Thoracic aorta (tissue), 2 donors: ENCODE measurements at regions not wholly inside any gene's neighbourhood (a gene's known extent, or its start where the extent isn't known, plus 50 kb on each side); places are given as distances from the start of the nearest gene placed in this dataset.

Source experiments
- ATAC-seq: fragments of 150-250 bp; one replicate; pipeline ENCODE4 v1.8.0; 2017; ENCODE audit warnings: low read depth; ENCODE audit not compliant: insufficient number of reproducible peaks, low FRiP score
- DNase-seq: peaks from one replicate; pipeline ENCODE4 v3.0.0-alpha.2; 2020; ENCODE audit warnings: low spot score
- H3K27ac ChIP-seq, 2 donors: fragments of 200-600 bp; sonication (generic); 1 replicate in 1 of 2; 2 replicates in 1 of 2; pipeline ENCODE4 v1.5.1; 2016; ENCODE audit warnings: mild to moderate bottlenecking in 2 of 2, moderate library complexity in 2 of 2
- H3K27me3 ChIP-seq: fragments of 200-600 bp; sonication (generic); replicated peaks from 2 replicates; pipeline ENCODE4 v1.6.0; 2016; ENCODE audit warnings: mild to moderate bottlenecking; ENCODE audit not compliant: insufficient read depth
- H3K36me3 ChIP-seq: fragments of 200-600 bp; sonication (generic); one replicate; pipeline ENCODE4 v1.5.1; 2016
- H3K4me1 ChIP-seq, 2 donors: fragments of 200-600 bp; sonication (generic); 1 replicate in 1 of 2; 2 replicates in 1 of 2; pipeline versions ENCODE4 v1.5.1 to v1.6.0; 2016; ENCODE audit warnings: low read depth in 2 of 2, mild to moderate bottlenecking in 1 of 2; ENCODE audit not compliant: control insufficient read depth in 1 of 2
- H3K4me3 ChIP-seq: fragments of 200-600 bp; sonication (generic); 2 replicates; pipeline ENCODE4 v1.5.1; 2016; ENCODE audit warnings: mild to moderate bottlenecking
- H3K9me3 ChIP-seq: fragments of 200-600 bp; sonication (generic); 2 replicates; pipeline ENCODE4 v1.5.1; 2016
- TF ChIP-seq, protein P1 (sequence below): fragments of 200-600 bp; sonication (generic); IDR thresholded peaks from one replicate; pipeline ENCODE4 v1.5.1; 2019; ENCODE audit warnings: antibody characterized with exemption

DNA sequence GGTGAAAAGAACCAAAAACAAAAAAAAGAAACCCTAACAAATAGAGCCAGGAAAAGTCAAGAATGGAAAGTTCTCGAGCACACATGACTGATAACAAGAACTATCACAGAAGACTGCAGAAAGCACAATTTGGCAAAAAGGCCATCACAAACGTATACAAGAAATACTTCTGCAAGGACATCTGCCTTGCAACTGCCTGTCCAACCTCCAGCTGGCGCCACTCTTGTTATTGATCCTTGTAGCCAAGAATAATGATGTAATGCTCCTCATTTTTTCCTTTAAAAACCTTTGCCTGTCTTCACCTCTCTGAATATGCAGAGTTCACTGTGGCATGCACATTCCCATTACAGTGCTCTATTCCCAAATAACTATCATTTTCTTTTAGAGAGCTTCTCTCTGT, 87.9 kb upstream of the BMP5 start:
- Histone ChIP-seq H3K9me3 (no peaks in the 10 kb centered on the region), H3K4me3 (no peak overlapping the region), H3K27me3 (no peaks in the 10 kb centered on the region), H3K27ac (no peak overlapping the region), H3K36me3 (no peaks in the 10 kb centered on the region), H3K4me1 (peaks cover 0 to 3% of the 10 kb centered on the region in 2 donors)
- ATAC-seq (no peak), DNase-seq (no peak)
- TF ChIP-seq, protein P1, sequence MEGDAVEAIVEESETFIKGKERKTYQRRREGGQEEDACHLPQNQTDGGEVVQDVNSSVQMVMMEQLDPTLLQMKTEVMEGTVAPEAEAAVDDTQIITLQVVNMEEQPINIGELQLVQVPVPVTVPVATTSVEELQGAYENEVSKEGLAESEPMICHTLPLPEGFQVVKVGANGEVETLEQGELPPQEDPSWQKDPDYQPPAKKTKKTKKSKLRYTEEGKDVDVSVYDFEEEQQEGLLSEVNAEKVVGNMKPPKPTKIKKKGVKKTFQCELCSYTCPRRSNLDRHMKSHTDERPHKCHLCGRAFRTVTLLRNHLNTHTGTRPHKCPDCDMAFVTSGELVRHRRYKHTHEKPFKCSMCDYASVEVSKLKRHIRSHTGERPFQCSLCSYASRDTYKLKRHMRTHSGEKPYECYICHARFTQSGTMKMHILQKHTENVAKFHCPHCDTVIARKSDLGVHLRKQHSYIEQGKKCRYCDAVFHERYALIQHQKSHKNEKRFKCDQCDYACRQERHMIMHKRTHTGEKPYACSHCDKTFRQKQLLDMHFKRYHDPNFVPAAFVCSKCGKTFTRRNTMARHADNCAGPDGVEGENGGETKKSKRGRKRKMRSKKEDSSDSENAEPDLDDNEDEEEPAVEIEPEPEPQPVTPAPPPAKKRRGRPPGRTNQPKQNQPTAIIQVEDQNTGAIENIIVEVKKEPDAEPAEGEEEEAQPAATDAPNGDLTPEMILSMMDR, result no peak

DNA sequence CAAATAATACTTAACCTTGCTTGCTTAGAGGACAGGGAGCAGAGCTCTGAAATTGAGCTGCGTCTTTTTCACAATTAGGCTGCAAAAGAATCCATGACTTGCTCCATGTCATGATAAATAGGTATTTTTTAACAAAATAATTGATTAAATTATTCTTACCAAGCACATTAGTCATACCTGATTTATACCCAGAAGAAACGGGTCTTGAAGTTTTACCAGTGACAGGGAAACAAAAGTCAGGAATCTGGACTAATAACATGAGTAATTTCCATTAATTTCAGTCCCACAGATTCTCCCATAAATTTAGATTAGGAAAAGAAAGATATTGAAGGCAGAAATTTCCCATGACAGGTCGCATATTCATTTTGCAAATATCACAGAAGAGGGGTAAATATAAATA, 85.0 kb upstream of the BMP5 start:
- no peak for DNase-seq
- Histone ChIP-seq H3K4me1 (peaks cover 0 to 3% of the 10 kb centered on the region in 2 donors), H3K27me3 (no peaks in the 10 kb centered on the region), H3K36me3 (no peaks in the 10 kb centered on the region), H3K9me3 (no peaks in the 10 kb centered on the region), H3K27ac (no peak overlapping the region), H3K4me3 (no peak overlapping the region)
- TF ChIP-seq, protein P1, result no peak
- ATAC-seq, result no peak

DNA sequence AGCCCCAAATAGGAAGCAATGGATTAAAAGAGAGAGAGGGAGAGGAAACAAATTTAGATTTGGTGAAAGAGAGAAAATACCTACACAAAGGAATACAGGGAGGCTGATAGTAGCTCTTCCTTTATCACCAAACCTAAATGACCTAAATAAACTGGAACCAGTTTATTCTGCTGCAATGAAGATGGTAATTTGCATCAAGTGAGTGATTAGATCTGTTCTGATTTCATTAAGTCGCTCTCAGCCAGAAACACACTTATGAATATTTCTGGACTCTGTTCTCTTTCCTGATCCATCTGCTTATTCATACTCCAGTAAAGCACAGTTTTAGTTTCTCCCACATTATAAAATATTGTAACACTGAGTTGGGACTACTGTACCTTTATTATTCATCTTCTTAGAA, 83.4 kb upstream of the BMP5 start:
- H3K4me3 ChIP-seq, result no peak overlapping the region
- no peaks in the 10 kb centered on the region for H3K36me3 ChIP-seq

DNA sequence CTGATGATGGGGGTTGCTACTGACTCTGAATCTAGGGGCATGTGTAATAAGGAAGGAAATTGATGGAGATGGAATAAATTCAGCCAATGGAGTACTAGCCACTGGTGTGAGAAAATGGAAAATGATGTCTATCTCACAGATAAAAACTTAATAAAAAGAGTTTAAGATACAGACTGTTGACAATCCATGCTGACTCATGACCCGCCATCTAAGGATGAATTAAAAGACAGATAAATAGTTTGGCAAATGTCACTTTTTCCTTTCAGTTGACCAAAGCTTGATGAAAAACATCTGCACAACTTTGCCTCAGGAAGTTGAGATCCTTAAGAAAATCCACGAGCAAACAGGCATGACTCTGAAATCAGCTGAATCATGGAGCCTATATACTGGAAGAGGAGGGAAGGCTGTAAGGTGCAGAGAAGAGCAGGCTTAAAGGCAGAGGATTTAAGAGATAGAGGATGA, 82.6 kb upstream of the BMP5 start:
- H3K4me3 ChIP-seq, result no peak overlapping the region
- H3K4me1 ChIP-seq, result peaks cover 0 to 3% of the 10 kb centered on the region in 2 donors
- TF ChIP-seq, protein P1, result no peak
- H3K36me3 ChIP-seq, result no peaks in the 10 kb centered on the region
- no peaks in the 10 kb centered on the region for H3K27me3 ChIP-seq
- no peaks in the 10 kb centered on the region for H3K9me3 ChIP-seq
- no peak overlapping the region for H3K27ac ChIP-seq
- DNase-seq (no peak), ATAC-seq (no peak)

More for the DNA sequence above, 83.4 kb upstream of the BMP5 start:
- DNase-seq (no peak), ATAC-seq (no peak)
- peaks cover 0 to 3% of the 10 kb centered on the region in 2 donors for H3K4me1 ChIP-seq
- no peaks in the 10 kb centered on the region for H3K27me3 ChIP-seq
- H3K9me3 ChIP-seq, result no peaks in the 10 kb centered on the region
- H3K27ac ChIP-seq, result no peak overlapping the region
- TF ChIP-seq, protein P1, result no peak

DNA sequence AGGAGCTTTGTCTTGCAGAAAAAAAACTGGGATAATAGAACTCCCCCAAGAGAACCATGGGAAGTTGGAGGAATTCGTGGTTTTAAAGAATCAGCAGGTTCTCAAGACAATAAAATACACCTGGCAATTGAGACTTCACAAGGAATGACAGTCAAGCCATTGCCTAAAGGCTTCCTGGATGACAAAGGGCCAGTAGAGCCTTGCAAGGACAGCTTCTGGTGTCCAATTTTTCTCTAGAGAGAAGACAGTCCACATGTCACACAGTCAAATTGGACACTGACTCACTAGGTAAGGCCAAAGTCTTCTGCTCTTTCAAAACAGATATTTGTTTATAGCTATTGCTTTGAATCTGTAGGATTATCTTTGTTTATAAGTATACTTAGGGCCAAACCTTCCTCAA, 80.3 kb upstream of the BMP5 start:
- Histone ChIP-seq H3K27me3 (no peaks in the 10 kb centered on the region), H3K9me3 (no peaks in the 10 kb centered on the region), H3K36me3 (no peaks in the 10 kb centered on the region), H3K4me3 (no peak overlapping the region), H3K27ac (no peak overlapping the region), H3K4me1 (peaks cover 0 to 3% of the 10 kb centered on the region in 2 donors)
- no peak for ATAC-seq
- DNase-seq, result no peak
- TF ChIP-seq, protein P1, result no peak
